ENCODE measurements at regions not wholly inside any gene's neighbourhood (a gene's known extent, or its start where the extent isn't known, plus 50 kb on each side); places are given as distances from the start of the nearest gene placed in this dataset.
"Not testable (repeated sequence)": the region's sequence is repeated elsewhere in the genome, so short reads cannot be mapped to it uniquely, and the experiment has no call there.

GRCh38 chr1:55463814-55464475, 248.8 kb upstream of the USP24 start:
- DNase-seq, result no peak

GRCh38 chr1:55457874-55458273, 242.7 kb upstream of the USP24 start:
- no peak for DNase-seq

- DNase-seq, result no peak
Observed at GRCh38 chr1:55456971-55457370, 241.8 kb upstream of the USP24 start.

GRCh38 chr1:55448261-55448660, 233.1 kb upstream of the USP24 start:
- DNase-seq, result no peak

GRCh38 chr1:55447488-55447887, 232.3 kb upstream of the USP24 start:
- DNase-seq, result no peak

- DNase-seq, result no peak
Observed at GRCh38 chr1:55446351-55446750, 231.2 kb upstream of the USP24 start.

- no peak for DNase-seq
Observed at GRCh38 chr1:55445416-55445815, 230.3 kb upstream of the USP24 start.

- DNase-seq, result no peak
Observed at GRCh38 chr1:55444667-55445066, 229.5 kb upstream of the USP24 start.

- no peak for DNase-seq
Observed at GRCh38 chr1:55443175-55443915, 228.2 kb upstream of the USP24 start.

GRCh38 chr1:55441489-55441888, 226.3 kb upstream of the USP24 start:
- no peak for DNase-seq

GRCh38 chr1:55437692-55438091, 222.5 kb upstream of the USP24 start:
- DNase-seq, result no peak

GRCh38 chr1:55430720-55431119, 215.6 kb upstream of the USP24 start:
- not testable (repeated sequence) for DNase-seq

- not testable (repeated sequence) for DNase-seq
Observed at GRCh38 chr1:55430206-55430605, 215.0 kb upstream of the USP24 start.

GRCh38 chr1:55428944-55429931, 214.1 kb upstream of the USP24 start:
- no peak for DNase-seq

- no peak for DNase-seq
Observed at GRCh38 chr1:55428231-55428630, 213.1 kb upstream of the USP24 start.

GRCh38 chr1:55427606-55428005, 212.4 kb upstream of the USP24 start:
- no peak for DNase-seq

GRCh38 chr1:55426619-55427018, 211.5 kb upstream of the USP24 start:
- DNase-seq, result no peak

- DNase-seq, result no peak
Observed at GRCh38 chr1:55426156-55426555, 211.0 kb upstream of the USP24 start.

GRCh38 chr1:55425310-55425930, 210.3 kb upstream of the USP24 start:
- no peak for DNase-seq

- no peak for DNase-seq
Observed at GRCh38 chr1:55423376-55423775, 208.2 kb upstream of the USP24 start.

- DNase-seq, result no peak
Observed at GRCh38 chr1:55420929-55421716, 206.0 kb upstream of the USP24 start.

- DNase-seq, result no peak
Observed at GRCh38 chr1:55420026-55420425, 204.9 kb upstream of the USP24 start.
